PC-3 (cell line): ENCODE measurements at regions not wholly inside any gene's neighbourhood (a gene's known extent, or its start where the extent isn't known, plus 50 kb on each side); places are given as distances from the start of the nearest gene placed in this dataset.
A peak's percentile ranks its signal among the peaks of the same experiment; 100 is the strongest.

Experiments used
- ATAC-seq: fragments of 200-7000 bp; cut with Tn5 transposase; 2 replicates; pipeline ENCODE4 v1.9.1; 2020; ENCODE audit warnings: mild to moderate bottlenecking, moderate library complexity
- BruUV-seq: library from RNA; stranded (reverse); fragments of 400-500 nt; replicated peaks from 2 replicates; lab custom pipeline; 2021; lab: Mats Ljungman, UMichigan
- CTCF ChIA-PET: fragments of 300-600 bp; sonication (Branson Sonifier 250); formaldehyde crosslinking; loops from one replicate; lab custom pipeline; 2022; ENCODE audit warnings: antibody characterized with exemption; lab: Charles Lee
- POLR2A ChIA-PET: fragments of 300-600 bp; sonication (Branson Sonifier 250); formaldehyde crosslinking; loops from one replicate; lab custom pipeline; 2022; ENCODE audit warnings: antibody characterized with exemption; ENCODE audit not compliant: unreplicated experiment; lab: Charles Lee
- DNase-seq: peaks from one replicate; pipeline ENCODE4 v3.0.0-alpha.2; 2015
- H2AFZ ChIP-seq: fragments of 300-600 bp; sonication (generic); 2 replicates; pipeline ENCODE4 v1.6.0; 2016; ENCODE audit warnings: antibody characterized with exemption, low read length
- H3F3A ChIP-seq: fragments of 300-600 bp; sonication (generic); one replicate; pipeline ENCODE4 v1.6.0; 2017; ENCODE audit warnings: antibody characterized with exemption, low read length, control low read depth, mild to moderate bottlenecking; ENCODE audit not compliant: unreplicated experiment
- H3K27ac ChIP-seq: fragments of 300-600 bp; sonication (generic); 2 replicates; pipeline ENCODE4 v1.5.1; 2016; ENCODE audit warnings: mild to moderate bottlenecking, low read length
- H3K27me3 ChIP-seq: fragments of 300-600 bp; sonication (generic); 2 replicates; pipeline ENCODE4 v1.6.1; 2016; ENCODE audit warnings: low read length, mixed read lengths
- H3K36me3 ChIP-seq: fragments of 300-600 bp; sonication (generic); 2 replicates; pipeline ENCODE4 v1.6.1; 2016; ENCODE audit warnings: low read depth, mixed run types, low read length, mixed read lengths
- H3K4me1 ChIP-seq: fragments of 300-600 bp; sonication (generic); 2 replicates; pipeline ENCODE4 v1.5.1; 2016; ENCODE audit warnings: low read length; ENCODE audit not compliant: insufficient read depth
- H3K4me2 ChIP-seq: fragments of 300-600 bp; sonication (generic); 2 replicates; pipeline ENCODE4 v1.6.0; 2016; ENCODE audit warnings: low read length
- H3K4me3 ChIP-seq: fragments of 300-600 bp; sonication (generic); 2 replicates; pipeline ENCODE4 v1.5.1; 2016; ENCODE audit warnings: mild to moderate bottlenecking, low read length, mixed read lengths
- H3K79me2 ChIP-seq: fragments of 300-600 bp; sonication (generic); 2 replicates; pipeline ENCODE4 v1.6.1; 2017; ENCODE audit warnings: low read length, mixed read lengths
- H3K9ac ChIP-seq: fragments of 300-600 bp; sonication (generic); 2 replicates; pipeline ENCODE4 v1.6.0; 2016; ENCODE audit warnings: mild to moderate bottlenecking, low read length
- H3K9me2 ChIP-seq: fragments of 300-600 bp; sonication (generic); replicated peaks from 2 replicates; pipeline ENCODE4 v1.6.1; 2016; ENCODE audit warnings: mixed run types, low read length, mixed read lengths
- H3K9me3 ChIP-seq: fragments of 300-600 bp; sonication (generic); 2 replicates; pipeline ENCODE4 v1.6.1; 2016; ENCODE audit warnings: low read length, mixed read lengths
- H4K20me1 ChIP-seq: fragments of 300-600 bp; sonication (generic); 2 replicates; pipeline ENCODE4 v1.6.1; 2016; ENCODE audit warnings: low read length, mixed read lengths
- CTCF ChIP-seq: fragments of 300-600 bp; sonication (generic); conservative IDR thresholded peaks from 2 replicates; pipeline ENCODE4 v1.5.1; 2017; ENCODE audit warnings: antibody characterized with exemption, low read depth, mild to moderate bottlenecking, low read length
- EZH2 ChIP-seq: fragments of 300-600 bp; sonication (generic); IDR thresholded peaks from one replicate; pipeline ENCODE4 v1.6.1; 2017; ENCODE audit warnings: antibody characterized with exemption, mild to moderate bottlenecking, low read length; ENCODE audit not compliant: unreplicated experiment
- EZH2phosphoT487 ChIP-seq: fragments of 300-600 bp; sonication (generic); IDR thresholded peaks from 2 replicates; pipeline ENCODE4 v1.6.1; 2018; ENCODE audit warnings: mild to moderate bottlenecking, antibody characterized with exemption, low read length, borderline replicate concordance
- intact Hi-C: fragments of 100-400 bp; cut with micrococcal nuclease; formaldehyde crosslinking; loops from 2 replicates; pipeline ENCODE4 v1.9.0; 2023

GRCh38 chr3:18919158-18919557 lies 229.2 kb upstream of the KCNH8 start:
- Histone ChIP-seq H3K79me2 (no peaks in the 10 kb centered on the region), H3K36me3 (no peaks in the 10 kb centered on the region), H3K4me2 (no peak overlapping the region), H3K9me2 (no peaks in the 10 kb centered on the region), H4K20me1 (no peaks in the 10 kb centered on the region), H3K4me3 (no peak overlapping the region), H3K9me3 (no peaks in the 10 kb centered on the region), H2AFZ (no peak overlapping the region), H3K27ac (no peak overlapping the region), H3K9ac (no peak overlapping the region), H3F3A (no peaks in the 10 kb centered on the region), H3K27me3 (no peaks in the 10 kb centered on the region), H3K4me1 (no peaks in the 10 kb centered on the region)
- POLR2A ChIA-PET: no interaction called here
- TF ChIP-seq EZH2phosphoT487 (no peak), CTCF (no peak), EZH2 (no peak)
- ATAC-seq: no peak
- no TSS peak for BruUV-seq
- CTCF ChIA-PET: no interaction called here
- DNase-seq: peak; percentile 50
- intact Hi-C loops: no loop called here

GRCh38 chr3:18917923-18918322 lies 230.4 kb upstream of the KCNH8 start:
- DNase-seq (no peak), ATAC-seq (no peak)
- Histone ChIP-seq H3F3A (no peaks in the 10 kb centered on the region), H3K4me3 (no peak overlapping the region), H3K4me1 (no peaks in the 10 kb centered on the region), H2AFZ (no peak overlapping the region), H3K36me3 (no peaks in the 10 kb centered on the region), H3K9ac (no peak overlapping the region), H3K9me2 (no peaks in the 10 kb centered on the region), H3K27me3 (no peaks in the 10 kb centered on the region), H3K9me3 (no peaks in the 10 kb centered on the region), H4K20me1 (no peaks in the 10 kb centered on the region), H3K27ac (no peak overlapping the region), H3K4me2 (no peak overlapping the region), H3K79me2 (no peaks in the 10 kb centered on the region)
- BruUV-seq: no TSS peak
- ChIA-PET CTCF (no interaction called here), POLR2A (no interaction called here)
- intact Hi-C loops: no loop called here
- TF ChIP-seq EZH2phosphoT487 (no peak), CTCF (no peak), EZH2 (no peak)

GRCh38 chr3:18902081-18902793 lies 246.1 kb upstream of the KCNH8 start:
- Histone ChIP-seq H3K27ac (no peak overlapping the region), H4K20me1 (no peaks in the 10 kb centered on the region), H3K9me2 (no peaks in the 10 kb centered on the region), H3K4me1 (no peaks in the 10 kb centered on the region), H2AFZ (no peak overlapping the region), H3K36me3 (no peaks in the 10 kb centered on the region), H3K4me3 (no peak overlapping the region), H3F3A (no peaks in the 10 kb centered on the region), H3K79me2 (no peaks in the 10 kb centered on the region), H3K27me3 (peaks cover 12% of the 10 kb centered on the region), H3K9me3 (no peaks in the 10 kb centered on the region), H3K4me2 (no peak overlapping the region), H3K9ac (no peak overlapping the region)
- ChIA-PET CTCF (no interaction called here), POLR2A (no interaction called here)
- BruUV-seq: no TSS peak
- ATAC-seq (no peak), DNase-seq (no peak)
- intact Hi-C loops: no loop called here
- no peak for TF ChIP-seq EZH2
- TF ChIP-seq CTCF: no peak
- no peak for TF ChIP-seq EZH2phosphoT487
